DOHH2 (cell line): ENCODE measurements at regions not wholly inside any gene's neighbourhood (a gene's known extent, or its start where the extent isn't known, plus 50 kb on each side); places are given as distances from the start of the nearest gene placed in this dataset.

Experiments used
- H3F3A ChIP-seq: fragments of 200-600 bp; sonication (generic), shearing (Covaris generic); 2 replicates; pipeline ENCODE4 v1.6.0; 2016; ENCODE audit warnings: antibody characterized with exemption, mild to moderate bottlenecking; ENCODE audit not compliant: control insufficient read depth, insufficient read depth
- H3K27ac ChIP-seq: fragments of 200-600 bp; sonication (generic); 2 replicates; pipeline ENCODE4 v1.5.1; 2014; ENCODE audit warnings: low read depth, mild to moderate bottlenecking, low read length, moderate library complexity
- H3K27me3 ChIP-seq: fragments of 200-600 bp; sonication (generic); 2 replicates; pipeline ENCODE4 v1.6.1; 2014; ENCODE audit warnings: mild to moderate bottlenecking, low read length, mixed read lengths; ENCODE audit not compliant: control insufficient read depth
- H3K36me3 ChIP-seq: fragments of 200-600 bp; sonication (generic); 2 replicates; pipeline ENCODE4 v1.6.1; 2014; ENCODE audit warnings: mild to moderate bottlenecking, low read length, moderate library complexity, mixed read lengths; ENCODE audit not compliant: control insufficient read depth
- H3K4me1 ChIP-seq: fragments of 200-600 bp; sonication (generic); 2 replicates; pipeline ENCODE4 v1.6.1; 2014; ENCODE audit warnings: mild to moderate bottlenecking, low read length, mixed read lengths; ENCODE audit not compliant: control insufficient read depth
- H3K4me2 ChIP-seq: fragments of 200-600 bp; sonication (generic); 2 replicates; pipeline ENCODE4 v1.6.0; 2014; ENCODE audit warnings: mild to moderate bottlenecking, low read length, moderate library complexity
- H3K4me3 ChIP-seq: fragments of 200-600 bp; sonication (generic); 2 replicates; pipeline ENCODE4 v1.5.1; 2014; ENCODE audit warnings: mild to moderate bottlenecking, low read length, mixed read lengths
- H3K79me2 ChIP-seq: fragments of 200-600 bp; sonication (generic); 2 replicates; pipeline ENCODE4 v1.6.1; 2014; ENCODE audit warnings: mild to moderate bottlenecking, low read length, mixed read lengths; ENCODE audit not compliant: control insufficient read depth
- H3K9me2 ChIP-seq: fragments of 200-600 bp; sonication (generic); replicated peaks from 2 replicates; pipeline ENCODE4 v1.6.1; 2014; ENCODE audit warnings: mild to moderate bottlenecking, low read length, mixed read lengths; ENCODE audit not compliant: control insufficient read depth
- H3K9me3 ChIP-seq: fragments of 200-600 bp; sonication (generic); 2 replicates; pipeline ENCODE4 v1.6.1; 2014; ENCODE audit warnings: antibody characterized with exemption, low read length, mixed read lengths; ENCODE audit not compliant: control insufficient read depth, insufficient read depth
- H4K20me1 ChIP-seq: fragments of 200-600 bp; sonication (generic); 2 replicates; pipeline ENCODE4 v1.6.0; 2014; ENCODE audit warnings: low read depth, mild to moderate bottlenecking, antibody characterized with exemption, low read length, moderate library complexity; ENCODE audit not compliant: control insufficient read depth, insufficient read depth
- CTCF ChIP-seq: fragments of 200-600 bp; sonication (generic); IDR thresholded peaks from one replicate; pipeline ENCODE4 v1.5.1; 2014; ENCODE audit warnings: antibody characterized with exemption, mild to moderate bottlenecking, low read depth, low read length; ENCODE audit not compliant: poor library complexity, severe bottlenecking
- EZH2phosphoT487 ChIP-seq: fragments of 200-600 bp; sonication (generic); IDR thresholded peaks from 2 replicates; pipeline ENCODE4 v1.6.1; 2017; ENCODE audit warnings: borderline replicate concordance, mild to moderate bottlenecking, antibody characterized with exemption, low read length, moderate library complexity, mixed read lengths

GRCh38 chr7:95669513-95669912, 73.2 kb upstream of the PDK4 start:
- H3K36me3 ChIP-seq = no peaks in the 10 kb centered on the region
- no peak for TF ChIP-seq CTCF
- no peak for TF ChIP-seq EZH2phosphoT487
- H3K4me2 ChIP-seq = no peak overlapping the region
- no peaks in the 10 kb centered on the region for H3K9me3 ChIP-seq
- no peaks in the 10 kb centered on the region for H3K4me1 ChIP-seq
- H3F3A ChIP-seq = no peaks in the 10 kb centered on the region
- H3K4me3 ChIP-seq = no peak overlapping the region
- no peak overlapping the region for H3K27ac ChIP-seq
- H3K79me2 ChIP-seq = no peaks in the 10 kb centered on the region
- no peaks in the 10 kb centered on the region for H3K27me3 ChIP-seq
- H4K20me1 ChIP-seq = no peaks in the 10 kb centered on the region
- H3K9me2 ChIP-seq = no peaks in the 10 kb centered on the region

DNA sequence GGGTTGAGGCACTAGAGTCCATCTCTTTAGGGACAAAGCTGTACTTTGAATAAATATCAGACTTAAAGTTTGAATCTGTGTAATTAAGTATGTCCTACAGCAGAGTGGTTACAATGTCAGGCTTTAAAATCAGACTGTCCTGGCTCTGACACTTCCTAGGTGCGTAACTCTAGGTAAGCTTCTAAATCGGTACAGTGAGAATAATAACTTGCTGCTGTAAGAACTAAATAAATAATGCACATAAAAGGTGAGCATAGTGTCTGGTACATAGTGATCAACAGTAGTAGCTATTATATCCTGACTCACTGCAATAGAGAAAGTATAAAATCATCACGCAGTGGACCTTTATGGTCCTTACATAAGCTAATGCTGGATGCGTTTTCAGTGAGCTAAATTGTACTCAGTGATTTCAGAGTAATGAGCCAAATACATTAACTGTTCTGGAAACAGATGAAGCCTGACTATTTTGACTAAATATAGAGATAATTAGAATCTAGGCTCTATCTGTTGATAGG, 72.2 kb upstream of the PDK4 start:
- no peaks in the 10 kb centered on the region for H3K4me1 ChIP-seq
- no peaks in the 10 kb centered on the region; the same call in 1 of the 2 replicates for H3K9me3 ChIP-seq
- no peaks in the 10 kb centered on the region for H3K9me2 ChIP-seq
- no peaks in the 10 kb centered on the region for H3K27me3 ChIP-seq
- no peak overlapping the region for H3K4me2 ChIP-seq
- H3K4me3 ChIP-seq = no peak overlapping the region
- no peaks in the 10 kb centered on the region for H3K79me2 ChIP-seq
- no peaks in the 10 kb centered on the region for H3F3A ChIP-seq
- H4K20me1 ChIP-seq = no peaks in the 10 kb centered on the region
- H3K27ac ChIP-seq = no peak overlapping the region
- TF ChIP-seq EZH2phosphoT487 = no peak
- no peak for TF ChIP-seq CTCF
- no peaks in the 10 kb centered on the region for H3K36me3 ChIP-seq

DNA sequence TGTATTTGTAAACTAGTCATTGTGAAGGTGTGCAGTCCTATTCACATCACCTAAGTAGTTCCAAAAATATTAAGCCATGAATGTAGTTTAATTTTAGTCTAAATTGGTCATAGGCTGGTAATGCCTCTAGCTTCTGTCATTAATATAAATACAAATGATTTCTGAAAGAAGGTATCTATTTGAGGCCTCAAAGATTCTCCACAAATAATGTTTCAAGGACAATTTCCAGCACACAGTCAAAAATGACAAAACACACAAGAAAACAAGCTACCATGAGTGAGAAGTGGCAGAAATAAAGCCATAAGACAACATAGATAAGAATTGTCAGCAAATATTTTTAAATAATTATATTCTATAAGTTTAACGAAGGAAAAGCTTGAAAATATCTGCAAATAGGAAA, 66.7 kb upstream of the PDK4 start:
- H3K4me1 ChIP-seq = no peaks in the 10 kb centered on the region
- TF ChIP-seq CTCF = no peak
- TF ChIP-seq EZH2phosphoT487 = no peak
- H3K36me3 ChIP-seq = no peaks in the 10 kb centered on the region
- H3K9me2 ChIP-seq = no peaks in the 10 kb centered on the region
- H3F3A ChIP-seq = no peaks in the 10 kb centered on the region
- no peak overlapping the region for H3K4me2 ChIP-seq
- H3K27ac ChIP-seq = no peak overlapping the region
- H3K27me3 ChIP-seq = no peaks in the 10 kb centered on the region
- no peaks in the 10 kb centered on the region; the same call in 1 of the 2 replicates for H3K9me3 ChIP-seq
- no peak overlapping the region for H3K4me3 ChIP-seq
- H4K20me1 ChIP-seq = no peaks in the 10 kb centered on the region
- no peaks in the 10 kb centered on the region for H3K79me2 ChIP-seq

- no peak overlapping the region for H3K27ac ChIP-seq
- H3K4me1 ChIP-seq = no peaks in the 10 kb centered on the region
- TF ChIP-seq CTCF = no peak
- TF ChIP-seq EZH2phosphoT487 = no peak
These were observed 63.7 kb upstream of the PDK4 start for GRCh38 chr7:95660023-95660434.

More at GRCh38 chr7:95660023-95660434, 63.7 kb upstream of the PDK4 start:
- Histone ChIP-seq H3K27me3 (no peaks in the 10 kb centered on the region), H4K20me1 (no peaks in the 10 kb centered on the region), H3K9me2 (no peaks in the 10 kb centered on the region), H3K9me3 (no peaks in the 10 kb centered on the region; the same call in 1 of the 2 replicates), H3F3A (no peaks in the 10 kb centered on the region), H3K36me3 (no peaks in the 10 kb centered on the region), H3K4me3 (no peak overlapping the region), H3K4me2 (no peak overlapping the region), H3K79me2 (no peaks in the 10 kb centered on the region)
